NCI-H510A treated with DMSO at 0.1 percent for 48 hours (cell line): ENCODE measurements at regions not wholly inside any gene's neighbourhood (a gene's known extent, or its start where the extent isn't known, plus 50 kb on each side); places are given as distances from the start of the nearest gene placed in this dataset.
"Not testable (repeated sequence)": the region's sequence is repeated elsewhere in the genome, so short reads cannot be mapped to it uniquely, and the experiment has no call there.

Experiments used
- DNase-seq: peaks from one replicate; lab custom pipeline; 2025; lab: John Stamatoyannopoulos, UW

DNA sequence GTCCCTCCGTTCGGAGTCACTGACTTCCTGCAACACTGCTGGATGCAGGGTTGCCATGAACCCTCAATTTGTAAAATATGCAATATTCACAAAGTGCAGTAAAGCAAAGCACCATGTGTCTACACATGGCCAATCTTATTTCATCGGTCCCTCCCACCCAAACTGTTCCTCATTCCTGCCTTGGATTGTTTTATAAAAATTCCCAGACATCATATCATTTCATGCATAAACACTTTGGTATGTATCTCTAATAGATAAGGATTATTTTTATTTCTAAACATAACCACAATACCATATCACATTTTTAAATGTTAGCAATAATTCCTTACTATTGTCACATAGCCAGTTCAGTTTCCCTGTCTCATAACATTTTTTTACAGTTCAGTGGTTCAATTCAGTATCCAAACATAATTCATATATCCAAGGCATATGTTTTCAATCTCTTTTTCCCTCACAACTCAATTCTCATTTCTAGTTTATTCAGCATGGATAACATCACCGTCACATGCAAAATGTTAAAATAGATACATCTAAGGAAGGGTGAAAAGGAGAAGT is 82.0 kb upstream of the PCAT7 start:
- no peak for DNase-seq

DNA sequence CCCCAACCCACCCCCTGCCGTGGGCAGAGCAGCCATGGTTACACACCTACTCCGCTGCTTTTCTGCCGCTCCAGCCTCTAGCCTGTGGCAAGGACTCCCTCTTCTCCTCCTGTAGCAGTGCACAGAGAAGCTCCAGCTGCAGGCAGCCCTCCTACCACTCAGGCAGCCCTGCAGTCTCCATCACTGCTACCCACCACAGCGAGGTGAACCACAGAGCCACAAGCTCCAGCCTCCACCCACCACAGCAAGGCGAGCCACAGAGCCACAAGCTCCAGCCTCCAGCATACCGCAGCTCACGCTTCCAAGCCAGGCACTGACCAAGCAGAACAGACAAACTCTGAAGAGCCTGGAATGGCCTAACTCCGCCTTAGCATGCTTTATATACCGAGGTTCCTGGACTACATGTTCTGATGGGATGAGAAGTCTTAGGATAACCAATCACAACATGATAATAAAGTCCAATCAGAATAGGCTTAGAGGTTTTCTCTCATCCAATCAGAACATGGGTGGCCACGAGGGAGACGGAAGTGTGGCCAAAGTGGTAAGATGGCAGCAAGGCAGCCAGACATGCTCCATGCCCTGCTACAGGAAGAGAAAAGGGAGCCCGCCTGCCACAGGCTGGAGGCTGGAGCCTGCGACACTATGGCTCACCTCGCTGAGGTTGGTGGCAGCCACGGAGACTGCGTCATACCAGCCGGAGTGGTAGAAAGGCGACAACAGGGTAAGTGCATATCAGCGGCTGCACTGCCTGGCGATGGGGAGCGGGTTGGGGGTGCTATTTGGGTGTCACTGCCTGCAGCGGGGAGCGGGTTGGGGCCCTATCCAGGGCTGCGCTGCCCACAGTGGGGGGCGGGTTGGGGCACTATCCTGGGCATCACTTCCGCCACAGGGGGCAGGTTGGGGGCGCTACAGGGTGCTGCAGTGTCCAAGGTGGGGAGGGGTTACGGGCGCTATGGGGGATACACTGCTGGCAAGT is 75.8 kb upstream of the PCAT7 start:
- no peak for DNase-seq

DNA sequence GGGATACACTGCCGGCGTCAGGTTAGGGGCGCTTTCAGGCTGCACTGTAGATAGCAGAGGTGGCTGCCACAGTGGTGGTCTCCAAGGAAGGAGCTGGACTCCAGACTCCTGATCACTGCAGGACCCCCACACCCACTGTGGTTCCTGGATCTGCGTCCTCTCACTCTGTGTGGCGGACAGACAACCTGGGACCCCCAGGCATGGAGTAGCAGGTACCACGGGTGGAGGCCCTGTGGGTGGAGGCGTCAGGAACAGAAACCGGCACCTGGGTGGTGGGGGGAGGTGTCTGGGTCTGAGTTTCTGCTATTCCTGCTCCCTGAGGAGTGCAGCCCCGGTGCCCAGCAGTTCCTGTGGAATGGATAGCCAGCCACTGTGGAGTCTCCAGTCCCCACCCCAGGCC is 75.1 kb upstream of the PCAT7 start:
- no peak for DNase-seq

DNA sequence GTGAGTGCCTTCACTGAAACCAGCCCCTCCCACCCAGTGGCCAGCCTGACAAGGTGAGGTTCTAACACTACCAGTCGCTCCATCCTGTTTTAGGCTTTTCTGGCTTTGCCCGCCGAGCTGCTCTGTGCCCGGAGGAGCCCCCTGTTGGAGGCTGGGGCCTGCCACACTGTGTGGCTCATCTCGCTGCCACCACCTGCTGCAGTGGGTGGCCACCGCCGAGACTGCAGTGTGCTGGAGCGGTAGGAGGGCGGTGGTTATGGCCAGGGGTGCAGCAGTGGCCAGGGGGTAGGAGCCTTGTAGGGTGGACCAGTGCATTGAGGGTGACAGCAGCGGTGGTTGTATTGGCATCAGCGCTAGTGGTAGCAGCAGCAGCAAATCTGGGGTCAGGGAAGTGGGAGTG is 74.7 kb upstream of the PCAT7 start:
- DNase-seq, result no peak

DNA sequence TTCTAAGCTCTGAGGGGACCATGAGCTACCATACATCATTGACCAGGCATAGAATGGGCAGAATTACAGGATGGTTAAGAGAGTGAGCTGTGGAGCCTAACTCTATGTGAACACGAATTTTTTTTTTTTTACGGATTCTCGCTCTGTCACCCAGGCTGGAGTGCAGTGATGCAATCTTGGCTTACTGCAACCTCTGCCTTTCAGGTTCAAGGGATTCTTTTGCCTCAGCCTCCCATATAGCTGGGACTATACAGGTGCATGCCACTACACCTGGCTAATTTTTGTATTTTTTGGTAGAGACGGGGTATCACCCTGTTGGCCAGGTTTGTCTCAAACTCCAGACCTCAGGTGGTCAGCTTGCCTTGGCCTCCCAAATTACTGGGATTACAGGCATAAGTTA is 72.8 kb upstream of the PCAT7 start:
- DNase-seq, result no peak

DNA sequence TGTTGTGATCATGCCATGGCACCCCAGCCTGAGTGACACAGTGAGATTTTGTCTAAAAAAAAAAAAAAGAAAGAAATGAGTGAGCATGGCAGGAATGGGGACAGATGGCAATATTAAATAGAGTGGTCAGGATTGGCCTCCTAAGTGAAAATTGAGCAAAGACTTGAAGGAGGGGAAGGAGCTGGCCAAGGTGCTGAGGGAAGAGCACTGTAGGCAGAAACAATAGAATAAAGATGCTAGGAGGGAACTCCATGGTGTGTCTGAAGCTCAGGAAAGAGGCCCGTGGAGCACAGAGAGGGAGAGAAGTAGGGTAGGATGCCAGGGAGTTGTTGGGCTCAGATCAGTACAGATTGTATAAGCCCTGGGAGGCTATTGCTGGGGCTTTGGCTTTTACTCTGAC is 64.4 kb upstream of the PCAT7 start:
- DNase-seq, result no peak

DNA sequence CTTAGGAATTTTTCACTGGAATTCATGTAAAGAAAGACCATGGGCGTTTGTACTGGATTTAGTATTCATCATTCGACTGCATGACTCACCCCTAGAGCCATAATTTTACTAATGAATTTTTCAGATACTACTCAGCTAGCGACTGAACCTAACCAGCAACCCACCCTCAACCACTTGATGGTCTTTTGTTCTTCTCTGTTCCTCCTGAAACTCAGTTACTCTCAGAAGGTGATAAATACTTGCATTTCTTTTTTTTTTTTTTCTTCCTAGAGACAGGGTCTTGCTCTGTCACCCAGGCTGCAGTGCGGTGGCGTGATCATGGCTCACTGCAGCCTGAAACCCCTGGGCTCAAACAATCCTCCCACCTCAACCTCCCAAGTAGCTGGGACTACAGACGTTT is 62.8 kb upstream of the PCAT7 start:
- not testable (repeated sequence) for DNase-seq

DNA sequence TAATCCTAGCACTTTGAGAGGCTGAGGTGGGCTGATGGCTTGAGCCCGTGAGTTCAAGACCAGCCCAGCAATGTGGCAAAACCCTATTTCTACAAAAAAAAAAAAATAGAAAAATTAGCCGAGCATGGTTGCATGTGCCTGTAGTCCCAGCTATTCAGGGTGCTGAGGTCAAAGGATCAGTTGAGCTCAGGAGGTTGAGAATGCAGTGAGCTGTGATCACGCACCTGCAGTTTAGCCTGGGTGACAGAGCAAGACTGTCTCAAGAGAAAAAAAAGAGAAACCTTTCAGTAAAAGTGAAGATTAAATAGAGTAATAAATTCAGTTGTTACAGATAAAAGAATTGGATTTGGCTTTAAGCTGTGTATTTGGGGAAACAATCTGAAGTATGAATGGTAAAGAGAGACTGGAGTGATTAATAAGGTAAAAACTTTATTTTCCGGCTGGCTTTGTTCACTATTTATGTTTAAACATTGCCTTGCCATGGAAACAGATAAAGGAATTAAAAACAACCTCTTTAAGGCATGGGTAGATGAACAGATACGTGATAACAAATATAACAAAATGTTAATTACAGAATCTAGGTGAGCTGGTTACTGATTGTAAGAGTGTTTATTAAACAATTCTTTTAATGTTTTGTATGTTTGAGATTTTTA is 56.0 kb upstream of the PCAT7 start:
- DNase-seq, result no peak

DNA sequence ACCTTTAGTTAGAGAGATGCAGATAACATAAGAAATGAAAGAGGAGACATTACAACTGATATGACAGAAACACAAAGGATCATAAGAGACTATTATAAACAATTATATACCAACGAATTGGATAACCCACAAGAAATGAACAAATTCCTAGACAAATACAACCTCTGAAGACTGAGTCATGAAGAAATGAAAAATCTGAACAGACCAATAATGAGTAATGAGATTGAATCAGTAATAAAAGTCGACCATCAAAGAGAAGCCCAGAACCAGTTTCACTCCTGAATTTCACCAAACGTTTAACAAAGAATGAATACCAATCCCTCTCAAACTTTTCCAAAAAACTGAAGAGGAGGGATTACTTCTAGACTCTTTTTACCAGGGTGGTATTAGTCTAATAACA is 50.5 kb upstream of the PCAT7 start:
- DNase-seq, result no peak
